CD14-positive monocyte (primary cell): ENCODE measurements at regions not wholly inside any gene's neighbourhood (a gene's known extent, or its start where the extent isn't known, plus 50 kb on each side); places are given as distances from the start of the nearest gene placed in this dataset.

Experiments
- DNase-seq, 3 donors: peaks; one replicate each; pipeline ENCODE4 v3.0.0-alpha.2; 2011 to 2022
- H2AFZ ChIP-seq: 2 replicates; pipeline ENCODE4 v1.6.0; 2012; ENCODE audit warnings: mild to moderate bottlenecking, low read depth, low read length, inconsistent platforms; ENCODE audit not compliant: insufficient read depth, poor library complexity, severe bottlenecking
- H3K27ac ChIP-seq, 2 donors: 1 replicate in 1 of 2; 2 replicates in 1 of 2; pipeline ENCODE4 v1.5.1; 2012 to 2013; ENCODE audit warnings: low read length in 2 of 2, control low read depth in 1 of 2, inconsistent platforms in 1 of 2, low read depth in 1 of 2, mild to moderate bottlenecking in 1 of 2
- H3K27me3 ChIP-seq, 2 donors: one replicate each; pipeline versions ENCODE4 v1.6.0 to v1.6.1; 2011 to 2013; ENCODE audit warnings: low read length in 2 of 2; ENCODE audit not compliant: control insufficient read depth in 2 of 2, insufficient read depth in 2 of 2
- H3K36me3 ChIP-seq, 2 donors: replicated peaks in 1 of 2; 1 replicate in 1 of 2; 2 replicates in 1 of 2; pipeline versions ENCODE4 v1.5.1 to v1.6.1; 2012 to 2013; ENCODE audit warnings: low read length in 2 of 2, control low read depth in 1 of 2, inconsistent platforms in 1 of 2, mild to moderate bottlenecking in 1 of 2; ENCODE audit not compliant: insufficient read depth in 2 of 2, control insufficient read depth in 1 of 2
- H3K4me1 ChIP-seq, 2 donors: 1 replicate in 1 of 2; 2 replicates in 1 of 2; pipeline versions ENCODE4 v1.5.1 to v1.6.1; 2012 to 2013; ENCODE audit warnings: low read length in 2 of 2, control low read depth in 1 of 2, inconsistent platforms in 1 of 2, mild to moderate bottlenecking in 1 of 2, moderate library complexity in 1 of 2; ENCODE audit not compliant: insufficient read depth in 2 of 2, control insufficient read depth in 1 of 2
- H3K4me2 ChIP-seq: replicated peaks from 2 replicates; pipeline ENCODE3; 2012; ENCODE audit warnings: low read length, moderate library complexity, mild to moderate bottlenecking; ENCODE audit not compliant: poor library complexity, severe bottlenecking; ENCODE audit errors: extremely low read depth
- H3K4me3 ChIP-seq, 3 experiments: fragments of 200-600 bp in 1 of 3; sonication (generic) in 1 of 3; replicated peaks in 1 of 3; 1 replicate in 2 of 3; 2 replicates in 1 of 3; pipeline ENCODE4 v1.5.1; 2011 to 2013; ENCODE audit warnings: low read length in 3 of 3, mild to moderate bottlenecking in 3 of 3, control low read depth in 2 of 3, low read depth in 2 of 3, inconsistent platforms in 1 of 3, moderate library complexity in 1 of 3
- H3K79me2 ChIP-seq: 2 replicates; pipeline ENCODE4 v1.6.0; 2012; ENCODE audit warnings: mild to moderate bottlenecking, control low read depth, inconsistent platforms, low read length, moderate library complexity; ENCODE audit not compliant: insufficient read depth
- H3K9ac ChIP-seq: 2 replicates; pipeline ENCODE4 v1.6.0; 2017; ENCODE audit warnings: low read length, mild to moderate bottlenecking; ENCODE audit not compliant: insufficient read depth, poor library complexity, severe bottlenecking
- H3K9me3 ChIP-seq, 2 donors: replicated peaks in 1 of 2; 1 replicate in 1 of 2; 2 replicates in 1 of 2; pipeline versions ENCODE4 v1.5.1 to v1.6.1; 2012 to 2013; ENCODE audit warnings: low read length in 2 of 2, control low read depth in 1 of 2; ENCODE audit not compliant: control insufficient read depth in 1 of 2, insufficient read depth in 1 of 2
- H4K20me1 ChIP-seq: 2 replicates; pipeline ENCODE4 v1.6.0; 2012; ENCODE audit warnings: mild to moderate bottlenecking, low read length, control low read depth, moderate library complexity; ENCODE audit not compliant: insufficient read depth
- H3K27ac Mint-ChIP-seq, 7 donors: one replicate each; pipeline ENCODE4 v1.8.0; 2020; ENCODE audit warnings: mild to moderate bottlenecking in 7 of 7, mixed read lengths in 7 of 7, moderate library complexity in 6 of 7, inconsistent platforms in 2 of 7
- H3K27me3 Mint-ChIP-seq, 3 donors: one replicate each; pipeline ENCODE4 v1.8.0; 2021 to 2022; ENCODE audit warnings: low read depth in 3 of 3, mild to moderate bottlenecking in 3 of 3, mixed read lengths in 3 of 3, moderate library complexity in 3 of 3, inconsistent platforms in 1 of 3
- H3K36me3 Mint-ChIP-seq, 2 donors: one replicate each; pipeline ENCODE4 v1.8.0; 2020; ENCODE audit warnings: mixed read lengths in 2 of 2, inconsistent platforms in 1 of 2, mild to moderate bottlenecking in 1 of 2
- H3K4me1 Mint-ChIP-seq: one replicate; pipeline ENCODE4 v1.8.0; 2020; ENCODE audit warnings: mild to moderate bottlenecking, mixed read lengths
- H3K4me3 Mint-ChIP-seq, 2 donors: one replicate each; pipeline ENCODE4 v1.8.0; 2020; ENCODE audit warnings: mild to moderate bottlenecking in 2 of 2, mixed read lengths in 2 of 2, moderate library complexity in 1 of 2
- H3K9me3 Mint-ChIP-seq, 7 donors: one replicate each; pipeline ENCODE4 v1.8.0; 2020 to 2022; ENCODE audit warnings: mixed read lengths in 7 of 7, mild to moderate bottlenecking in 6 of 7, moderate library complexity in 6 of 7, inconsistent platforms in 2 of 7
- CTCF ChIP-seq: fragments of 200-600 bp; IDR thresholded peaks from one replicate; pipeline ENCODE4 v1.8.0; 2022; ENCODE audit warnings: antibody characterized with exemption, mild to moderate bottlenecking
- WGBS: methylation state at CpG from one replicate; pipeline ENCODE4 v1.1.5; 2013; ENCODE audit warnings: missing lambda C conversion rate; ENCODE audit not compliant: insufficient coverage; 5-methylcytosine and 5-hydroxymethylcytosine counted together
- intact Hi-C, 2 donors: fragments of 100-400 bp; cut with micrococcal nuclease; formaldehyde crosslinking; loops; one replicate each; pipeline versions ENCODE4 v1.15.0 to v1.15.1; 2023

GRCh38 chr7:93823621-93824020 lies 66.9 kb downstream of the TFPI2 start:
- Histone ChIP-seq H3K4me2 (no peak overlapping the region), H3K27ac (no peak overlapping the region), H3K4me1 (no peaks in the 10 kb centered on the region), H3K9ac (no peak overlapping the region), H3K4me3 (no peak overlapping the region), H4K20me1 (no peaks in the 10 kb centered on the region), H3K36me3 (no peaks in the 10 kb centered on the region), H3K79me2 (no peaks in the 10 kb centered on the region), H3K9me3 (no peaks in the 10 kb centered on the region), H3K27me3 (no peaks in the 10 kb centered on the region), H2AFZ (no peak overlapping the region)
- no CpG with 5 or more reads among the region's 1 CpG for WGBS
- Mint-ChIP-seq H3K4me3 (no peak overlapping the region), H3K27ac (no peak overlapping the region), H3K4me1 (no peaks in the 10 kb centered on the region), H3K27me3 (peaks cover 0 to 2% (median 0%) of the 10 kb centered on the region in 3 donors), H3K9me3 (no peaks in the 10 kb centered on the region), H3K36me3 (no peaks in the 10 kb centered on the region)
- no peak for TF ChIP-seq CTCF
- no peak for DNase-seq
- intact Hi-C loops, result no loop called here

- H2AFZ ChIP-seq, result no peak overlapping the region
- Mint-ChIP-seq H3K36me3 (no peaks in the 10 kb centered on the region), H3K27ac (no peak overlapping the region), H3K27me3 (no peaks in the 10 kb centered on the region), H3K4me3 (no peak overlapping the region), H3K4me1 (no peaks in the 10 kb centered on the region), H3K9me3 (no peaks in the 10 kb centered on the region)
- no peaks in the 10 kb centered on the region for H3K4me1 ChIP-seq
- no peaks in the 10 kb centered on the region for H3K79me2 ChIP-seq
- WGBS, result no CpG with 5 or more reads among the region's 1 CpG
- no peak overlapping the region for H3K9ac ChIP-seq
- H3K9me3 ChIP-seq, result no peaks in the 10 kb centered on the region
- intact Hi-C loops, result no loop called here
- no peak overlapping the region for H3K27ac ChIP-seq
- H3K4me2 ChIP-seq, result no peak overlapping the region
- no peaks in the 10 kb centered on the region for H4K20me1 ChIP-seq
- TF ChIP-seq CTCF, result no peak
- no peak for DNase-seq
- H3K36me3 ChIP-seq, result no peaks in the 10 kb centered on the region
- no peak overlapping the region for H3K4me3 ChIP-seq
- H3K27me3 ChIP-seq, result no peaks in the 10 kb centered on the region
Measured at GRCh38 chr7:93821463-93821862, 69.1 kb downstream of the TFPI2 start.
